Skin epidermis (tissue), 12 donors: ENCODE measurements at regions not wholly inside any gene's neighbourhood (a gene's known extent, or its start where the extent isn't known, plus 50 kb on each side); places are given as distances from the start of the nearest gene placed in this dataset.
"Not testable (repeated sequence)": the region's sequence is repeated elsewhere in the genome, so short reads cannot be mapped to it uniquely, and the experiment has no call there.

ENCODE experiments used
- H3K27ac ChIP-seq, 21 experiments: fragments of 200-600 bp; sonication (generic) in 11 of 21; one replicate each; pipeline ENCODE4 v1.5.0; 2020; ENCODE audit warnings: mild to moderate bottlenecking in 3 of 21, inconsistent platforms in 2 of 21, moderate library complexity in 2 of 21
- H3K4me3 ChIP-seq, 7 experiments: fragments of 200-600 bp; sonication (generic) in 2 of 7; one replicate each; pipeline ENCODE4 v1.5.0; 2020; ENCODE audit warnings: inconsistent platforms in 2 of 7, mild to moderate bottlenecking in 2 of 7, moderate library complexity in 1 of 7

DNA sequence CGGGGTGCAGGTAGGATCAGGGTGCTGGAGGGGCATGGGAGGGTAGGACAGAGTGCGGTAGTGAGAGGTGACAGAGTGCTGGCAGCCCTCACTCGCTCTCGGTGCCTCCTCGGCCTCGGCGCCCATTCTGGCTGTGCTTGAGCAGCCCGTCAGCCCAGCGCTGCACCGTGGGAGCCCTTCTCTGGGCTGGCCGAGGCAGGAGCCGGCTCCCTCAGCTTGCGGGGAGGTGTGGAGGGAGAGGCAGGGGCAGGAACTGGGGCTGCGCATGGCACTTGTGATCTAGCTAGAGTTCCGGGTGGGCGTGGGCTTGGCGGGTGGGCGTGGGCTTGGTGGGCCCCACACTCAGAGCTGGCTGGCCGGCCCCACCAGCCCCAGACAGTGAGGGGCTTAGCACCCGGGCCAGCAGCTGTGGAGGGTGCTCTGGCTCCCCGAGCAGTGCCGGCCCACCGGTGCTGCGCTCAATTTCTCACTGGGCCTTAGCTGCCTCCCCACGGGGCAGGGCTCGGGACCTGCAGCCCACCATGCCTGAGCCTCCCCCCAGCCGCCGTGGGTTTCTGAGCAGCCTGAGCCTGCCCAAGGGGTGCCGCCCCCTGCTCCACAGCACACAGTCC is 112.8 kb upstream of the DUSP22 start:
- H3K4me3 ChIP-seq, result no peak overlapping the region
- H3K27ac ChIP-seq, result no peak overlapping the region

DNA sequence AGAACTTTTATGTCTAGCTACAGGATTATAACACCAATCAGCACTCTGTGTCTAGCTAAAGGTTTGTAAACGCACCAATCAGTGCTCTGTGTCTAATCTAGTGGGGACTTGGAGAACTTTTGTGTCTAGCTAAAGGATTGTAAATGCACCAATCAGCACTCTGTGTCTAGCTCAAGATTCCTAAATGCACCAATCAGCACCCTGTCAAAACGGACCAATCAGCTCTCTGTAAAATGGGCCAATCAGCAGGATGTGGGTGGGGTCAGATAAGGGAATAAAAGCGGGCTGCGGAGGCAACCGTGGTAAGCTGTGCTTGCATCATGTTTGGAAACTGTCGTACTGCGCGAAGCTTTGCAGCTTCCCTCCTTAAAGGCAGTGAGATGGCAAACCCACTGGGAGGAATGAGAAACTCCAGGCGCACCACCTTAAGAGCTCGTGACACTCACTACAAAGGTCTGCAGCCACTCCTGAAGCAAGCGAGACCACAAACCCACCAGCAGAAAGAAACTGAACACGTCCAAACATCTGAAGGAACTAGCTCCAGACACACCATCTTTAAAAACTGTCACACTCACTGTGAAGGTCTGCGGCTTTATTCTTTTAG is 112.1 kb upstream of the DUSP22 start:
- not testable (repeated sequence) for H3K4me3 ChIP-seq, H3K27ac ChIP-seq

DNA sequence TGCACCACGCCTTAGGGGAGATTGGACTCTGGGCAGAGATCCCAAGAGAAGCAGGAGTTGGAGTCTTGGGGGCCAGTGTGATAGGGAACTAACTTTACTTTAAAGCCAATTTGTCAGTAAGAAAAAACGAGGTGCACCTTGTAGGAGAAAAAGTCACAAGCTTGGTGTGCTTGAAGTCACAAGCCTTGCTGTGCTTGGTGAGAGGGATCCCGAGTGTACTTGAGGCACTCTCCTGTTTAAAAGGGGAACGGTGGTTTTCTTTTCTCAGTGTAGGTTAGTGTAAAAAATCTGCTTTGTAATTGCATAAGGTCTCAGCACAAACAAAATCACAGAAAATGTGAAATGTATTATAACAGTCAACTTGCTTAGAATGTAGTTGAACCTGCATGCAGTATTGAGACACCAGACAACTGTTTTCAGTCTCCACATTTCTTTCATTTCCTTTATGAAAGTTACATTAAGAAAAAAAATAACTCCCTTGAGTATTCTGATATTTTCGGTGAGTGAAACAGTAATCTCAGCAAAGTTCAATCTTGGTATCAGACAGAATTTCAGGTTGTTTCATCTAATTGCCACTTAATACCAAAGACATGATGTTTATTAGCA is 111.1 kb upstream of the DUSP22 start:
- Histone ChIP-seq H3K4me3 (no peak overlapping the region), H3K27ac (no peak overlapping the region)

DNA sequence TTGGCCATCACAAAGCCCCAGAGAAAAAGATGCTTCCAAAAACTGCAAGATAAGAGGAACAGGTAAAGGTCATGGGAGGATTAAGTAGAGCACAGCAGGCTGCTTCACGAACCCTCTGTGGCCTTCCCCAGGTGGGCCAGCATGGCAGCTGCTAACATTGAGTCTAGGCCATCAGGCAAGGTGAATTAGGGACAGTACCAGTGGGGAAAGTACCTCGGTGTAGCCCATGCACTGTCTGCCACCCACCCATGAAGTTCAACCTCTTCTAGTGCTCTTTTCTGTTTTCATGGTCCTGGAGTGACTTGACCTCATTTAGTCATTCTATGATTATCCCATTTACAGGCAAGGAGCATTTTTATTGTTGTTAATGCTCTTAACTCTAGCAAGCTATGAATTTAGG is 108.6 kb upstream of the DUSP22 start:
- Histone ChIP-seq H3K27ac (no peak overlapping the region), H3K4me3 (no peak overlapping the region)

DNA sequence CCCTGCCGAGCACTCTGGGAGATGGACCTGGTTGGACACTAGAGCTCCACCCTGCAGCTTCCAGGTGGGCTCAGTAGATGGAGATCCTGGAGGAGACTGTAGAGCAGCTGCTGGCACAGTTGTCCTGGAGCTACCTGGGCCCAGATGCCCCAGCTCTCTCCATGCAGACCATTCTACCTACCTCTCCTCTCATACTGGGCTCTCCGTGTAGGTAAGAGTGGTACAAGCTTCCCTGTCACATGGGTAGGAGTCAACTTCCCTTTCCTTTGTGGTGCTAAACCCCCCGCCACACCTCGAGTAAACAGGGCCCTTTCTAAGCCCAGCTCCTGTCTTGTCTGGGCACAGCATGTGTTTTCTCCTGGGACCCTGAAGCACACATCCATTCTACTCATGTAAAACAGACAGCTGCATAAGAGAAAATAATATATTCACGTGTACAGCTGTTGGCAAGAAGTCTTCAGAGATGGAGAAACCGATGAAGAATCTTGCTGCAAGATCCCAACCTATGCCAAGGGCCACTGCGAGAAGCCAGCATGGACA is 108.1 kb upstream of the DUSP22 start:
- H3K4me3 ChIP-seq, result no peak overlapping the region
- H3K27ac ChIP-seq, result no peak overlapping the region

DNA sequence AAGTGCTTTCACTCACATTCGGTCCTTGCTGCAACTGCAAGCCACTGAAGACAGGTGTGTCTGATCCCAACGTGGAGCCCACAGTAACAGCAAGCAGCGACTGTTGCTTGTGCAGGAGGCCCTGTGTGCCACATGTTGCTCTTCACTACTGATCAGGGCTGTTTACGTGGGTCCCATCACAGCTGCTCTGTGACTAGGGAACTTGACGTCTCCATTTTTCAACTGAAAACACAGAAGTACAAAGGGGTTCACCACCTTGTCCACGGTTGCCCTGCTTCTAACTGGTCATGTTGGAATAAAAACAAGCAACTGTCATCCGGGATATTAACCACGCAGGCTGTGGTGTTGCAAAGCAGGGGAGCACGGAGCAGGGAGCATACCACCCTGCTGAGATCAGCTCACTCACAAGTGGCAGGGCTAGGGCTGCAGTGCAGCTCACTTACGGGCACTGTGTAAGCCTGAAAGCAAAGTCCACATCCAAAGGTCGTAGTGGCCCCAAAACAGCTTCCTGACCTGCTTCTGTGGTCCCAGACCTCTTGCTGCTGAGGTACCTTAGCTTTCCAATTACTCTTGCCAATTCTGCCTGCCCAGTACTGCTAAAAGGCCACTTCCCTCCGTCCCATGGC is 105.8 kb upstream of the DUSP22 start:
- Histone ChIP-seq H3K4me3 (no peak overlapping the region), H3K27ac (no peak overlapping the region)

DNA sequence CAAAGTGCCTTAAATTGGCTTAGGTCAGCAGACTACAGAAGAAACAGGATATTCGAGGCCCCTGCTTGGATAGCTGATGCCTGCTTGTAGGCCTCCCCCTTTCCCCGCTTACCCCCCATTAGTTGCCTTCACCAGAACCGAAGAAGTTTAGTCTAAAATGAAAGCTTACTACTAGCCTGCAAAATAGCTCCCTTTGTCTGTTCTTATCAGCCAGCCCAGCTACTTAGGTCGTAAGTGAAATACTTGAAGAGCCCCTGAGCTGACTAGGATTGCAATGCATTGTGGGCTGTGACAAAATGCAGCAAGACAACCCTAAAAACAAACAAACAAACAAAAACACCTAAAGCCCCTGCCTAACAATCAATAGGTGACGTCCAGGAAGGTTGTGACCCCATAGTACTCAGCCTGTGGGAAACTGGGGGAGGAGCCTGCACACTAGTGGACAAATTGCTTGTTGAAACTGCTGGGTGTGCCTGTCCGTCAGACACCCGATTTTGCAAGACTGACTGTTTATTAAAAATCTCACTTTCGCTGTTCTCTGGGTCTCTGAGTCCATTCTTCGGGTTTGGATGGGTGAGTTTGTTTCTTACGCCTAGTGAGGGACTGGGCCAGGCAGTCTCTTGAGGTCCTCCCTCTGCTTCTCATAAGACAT is 105.0 kb upstream of the DUSP22 start:
- H3K4me3 ChIP-seq, result no peak overlapping the region
- no peak overlapping the region for H3K27ac ChIP-seq

DNA sequence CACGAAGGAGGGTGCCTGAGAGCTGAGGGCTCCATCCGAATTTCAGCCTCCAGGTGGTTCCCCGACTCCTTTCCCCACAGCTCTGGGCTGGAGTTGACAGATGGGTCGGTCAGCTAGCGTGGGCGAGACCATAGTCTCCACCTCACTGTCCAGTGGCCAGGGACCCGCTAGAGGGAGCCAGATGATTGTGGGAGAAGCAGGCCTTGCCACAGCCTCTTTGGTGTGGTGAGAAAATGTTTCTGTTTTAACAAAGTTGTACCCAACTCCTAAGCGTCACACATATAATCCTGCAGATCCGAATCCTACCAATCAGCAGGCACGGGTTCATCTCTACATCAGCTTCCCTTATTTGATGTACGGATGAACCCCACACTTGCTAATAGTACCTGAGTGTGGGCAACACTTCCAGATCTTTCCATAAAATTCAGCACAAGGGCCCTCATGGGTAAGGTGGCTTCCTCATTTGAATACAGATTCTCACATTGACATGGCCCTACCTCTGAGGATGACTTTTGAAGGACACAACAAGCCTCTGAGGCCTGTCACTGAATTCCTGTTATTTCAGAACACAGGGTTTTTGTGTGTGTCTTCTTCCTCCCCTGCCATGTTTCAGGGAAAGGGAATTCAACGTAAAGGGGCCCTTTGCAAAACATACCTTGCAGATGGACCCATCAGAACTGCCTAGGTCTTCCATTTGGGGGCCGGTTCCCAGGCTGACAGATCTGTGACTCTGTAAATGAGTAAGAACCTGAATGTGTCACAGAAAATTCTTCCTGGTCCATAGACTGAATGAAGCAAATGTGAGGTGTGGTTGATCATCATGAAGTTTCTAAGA is 103.2 kb upstream of the DUSP22 start:
- Histone ChIP-seq H3K4me3 (no peak overlapping the region), H3K27ac (peak overlapping the region in 3 of 21 experiments; percentile 8 to 21 (median 11))

DNA sequence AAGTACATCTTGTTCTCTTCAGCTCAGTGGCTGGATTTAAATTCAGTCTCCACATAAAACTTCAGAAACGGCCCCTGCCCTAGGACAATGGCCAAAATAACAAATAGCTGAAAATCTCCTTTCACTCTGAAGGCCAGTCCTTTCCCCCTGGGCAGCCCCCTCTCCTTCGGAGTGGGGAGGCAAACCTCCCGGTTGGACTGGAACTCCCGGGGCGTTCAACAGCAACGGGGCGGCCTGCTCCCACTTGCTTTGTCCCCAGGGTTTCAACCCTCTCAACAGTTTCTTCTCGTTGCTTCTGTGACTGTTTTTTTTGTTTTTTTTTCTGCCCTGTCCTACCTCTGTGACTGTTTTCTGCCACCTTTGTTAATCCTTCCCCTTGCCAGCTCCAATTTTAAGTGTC is 102.6 kb upstream of the DUSP22 start:
- peak overlapping the region in 2 of 21 experiments; percentile 11 to 21 for H3K27ac ChIP-seq

DNA sequence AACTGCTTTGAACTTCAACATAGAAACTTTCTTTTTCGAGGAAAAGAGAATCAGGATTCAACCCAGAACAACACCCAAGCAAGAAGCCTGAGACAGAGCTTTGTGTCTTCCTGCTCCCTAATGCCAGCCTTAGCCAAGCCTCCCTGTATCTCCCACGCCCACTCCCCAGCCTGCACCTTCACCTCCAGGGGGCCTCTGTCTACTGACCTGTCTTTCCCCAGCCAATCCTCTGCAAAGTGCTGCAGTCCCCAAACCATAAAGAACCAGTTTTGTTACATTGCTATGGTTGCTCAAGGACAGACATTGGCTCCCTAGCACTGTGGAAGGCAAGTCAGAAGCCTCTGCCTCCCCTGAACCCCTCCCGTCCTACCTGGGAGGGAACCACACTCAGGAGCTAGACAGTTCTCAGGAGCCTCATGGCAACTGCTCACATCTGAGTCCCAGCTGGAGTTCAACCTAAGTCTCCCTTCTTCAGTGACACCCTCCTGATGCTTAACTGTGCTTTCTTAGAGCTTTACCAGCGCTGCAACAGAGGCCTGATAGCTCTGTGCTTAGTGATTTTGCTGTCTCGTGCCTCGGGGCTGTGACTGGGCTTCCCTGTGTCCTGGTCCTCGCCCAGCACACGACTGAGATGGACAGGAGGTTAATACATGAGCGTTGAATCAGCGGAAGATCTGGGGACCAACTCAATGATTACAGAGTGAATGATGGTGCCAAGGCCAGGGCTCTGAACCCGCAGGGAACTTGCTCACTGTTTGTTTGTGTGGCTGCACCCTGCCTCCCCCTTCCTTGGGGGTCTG is 101.5 kb upstream of the DUSP22 start:
- no peak overlapping the region for H3K4me3 ChIP-seq
- H3K27ac ChIP-seq, result peak overlapping the region in 2 of 21 experiments; percentile 29

More for the DNA sequence above, 102.6 kb upstream of the DUSP22 start:
- H3K4me3 ChIP-seq, result no peak overlapping the region

DNA sequence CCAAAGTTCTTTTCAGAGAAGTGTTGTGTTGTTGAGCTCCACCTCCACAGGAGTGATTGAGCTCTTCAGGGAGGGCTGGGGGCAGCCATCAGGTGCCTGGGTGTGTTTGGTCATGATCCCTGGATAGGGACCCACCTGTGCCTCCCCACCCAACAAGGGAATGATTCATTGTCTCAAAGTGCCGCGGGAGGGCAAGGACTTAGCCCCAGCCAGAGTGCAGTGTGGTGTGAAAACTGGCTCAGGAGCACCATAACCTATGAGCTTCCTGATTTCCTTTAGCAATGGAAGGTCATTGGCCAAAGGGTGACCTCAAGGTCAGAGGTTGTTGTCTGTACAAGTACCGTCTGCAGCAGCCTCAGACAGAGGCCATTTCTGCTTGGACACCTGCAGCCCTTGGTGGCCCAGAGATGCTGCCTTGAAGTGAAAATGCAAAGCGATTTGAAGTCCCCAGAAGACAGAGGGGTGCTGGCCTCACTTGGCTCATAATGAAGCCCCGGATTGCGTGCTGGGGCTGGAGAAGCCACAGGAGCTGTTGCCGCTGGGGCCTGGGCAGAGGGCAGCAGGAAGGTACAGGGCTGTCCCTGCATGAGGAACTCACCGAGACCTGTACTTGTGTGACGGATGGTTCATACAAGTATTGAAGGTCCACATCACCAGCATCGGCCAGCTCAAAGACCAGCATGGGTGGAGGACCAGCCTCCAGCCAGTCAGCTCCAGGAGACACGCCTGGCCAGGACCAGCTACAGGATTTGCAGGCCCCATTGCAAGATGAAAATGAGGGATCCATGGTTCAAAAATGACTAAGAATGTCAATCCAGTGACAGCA is 100.6 kb upstream of the DUSP22 start:
- no peak overlapping the region for H3K4me3 ChIP-seq

DNA sequence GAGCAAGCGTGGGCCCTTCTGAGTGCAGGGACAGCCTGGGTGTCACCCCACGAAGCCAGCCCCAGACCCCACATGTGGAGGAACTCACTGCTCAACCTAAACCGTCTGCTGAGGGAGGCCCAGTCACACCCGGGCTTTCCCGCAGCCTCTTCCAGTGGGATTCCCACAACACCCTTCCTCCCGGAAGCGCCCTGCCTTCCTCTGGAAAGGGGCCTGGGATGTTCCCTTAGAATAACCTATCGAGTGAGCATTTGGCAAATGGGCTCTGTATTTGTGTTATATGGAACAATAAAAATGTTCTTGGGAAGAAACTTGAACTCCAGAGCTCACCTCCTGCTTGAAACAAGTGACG is 100.0 kb upstream of the DUSP22 start:
- H3K4me3 ChIP-seq, result no peak overlapping the region
- H3K27ac ChIP-seq, result no peak overlapping the region

More for the DNA sequence above, 100.6 kb upstream of the DUSP22 start:
- peak overlapping the region in 1 of 21 experiments; percentile 29 for H3K27ac ChIP-seq

DNA sequence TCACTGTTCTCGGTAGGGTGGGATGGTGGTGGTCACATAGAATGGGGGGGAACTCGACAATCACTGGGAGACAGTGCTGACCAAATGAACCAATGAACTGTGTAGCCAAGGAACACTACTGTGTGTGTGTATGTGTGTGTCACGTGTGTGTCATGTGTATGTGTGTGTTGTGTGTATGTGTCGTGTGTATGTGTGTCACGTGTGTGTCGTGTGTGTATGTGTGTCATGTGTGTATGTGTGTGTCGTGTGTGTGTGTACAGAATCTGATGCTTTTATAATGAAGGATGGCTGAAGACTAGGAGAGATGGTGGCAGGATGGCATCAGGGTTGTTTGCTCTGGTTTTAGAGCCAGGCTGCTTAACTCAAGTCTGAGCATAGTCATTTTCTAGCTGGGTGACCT is 99.1 kb upstream of the DUSP22 start:
- H3K4me3 ChIP-seq, result no peak overlapping the region
- peak overlapping the region in 3 of 21 experiments; percentile 1 to 69 (median 38) for H3K27ac ChIP-seq

DNA sequence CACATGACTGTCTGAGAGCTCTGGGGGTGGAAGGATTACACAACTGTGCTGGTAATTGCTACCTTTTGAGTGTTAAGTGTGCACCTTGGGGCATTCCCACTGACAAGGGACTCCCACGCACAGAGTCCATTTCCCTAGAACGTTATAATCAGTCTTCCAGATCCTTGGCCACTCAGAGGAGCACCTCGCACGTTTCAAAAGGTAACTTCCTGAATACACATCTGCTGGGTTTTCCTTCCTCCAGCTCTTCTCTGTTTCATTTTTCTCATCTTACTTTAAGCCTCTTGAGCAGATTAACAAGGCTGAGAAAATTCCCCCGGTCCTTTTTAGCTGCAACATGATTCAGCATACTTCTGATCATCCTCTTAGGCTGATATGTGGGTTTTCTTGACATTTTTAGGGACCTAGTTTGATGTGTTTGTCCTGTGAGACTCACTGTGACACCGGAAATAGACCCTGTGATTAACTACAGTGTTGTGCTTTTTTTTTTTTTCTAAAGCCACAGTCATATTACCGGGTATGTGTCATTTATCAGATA is 98.4 kb upstream of the DUSP22 start:
- peak overlapping the region in 5 of 21 experiments; percentile 1 to 69 (median 27) for H3K27ac ChIP-seq

DNA sequence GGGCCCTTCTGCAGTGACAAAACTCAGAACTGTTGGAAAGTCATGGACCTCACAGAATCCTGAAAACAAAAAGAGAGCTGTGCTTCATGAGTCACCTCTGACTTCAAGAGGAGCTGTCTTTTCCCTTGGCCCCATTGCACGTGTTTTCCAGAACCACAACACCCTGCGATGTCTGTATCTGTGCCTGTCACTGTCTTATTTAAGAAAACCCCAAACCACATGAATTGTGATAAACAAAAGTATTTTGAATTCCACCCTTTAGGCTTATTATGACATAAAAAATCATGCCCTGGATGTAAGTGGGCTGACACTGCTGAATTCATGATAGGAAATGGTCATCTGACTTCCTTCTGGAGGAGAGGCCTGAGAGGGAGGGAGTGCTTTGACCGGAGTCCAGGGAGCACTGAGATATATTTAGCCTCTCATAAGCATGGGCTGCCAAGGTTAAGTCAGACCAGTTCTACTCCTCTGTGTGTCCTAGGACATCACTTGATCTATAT is 96.4 kb upstream of the DUSP22 start:
- peak overlapping the region in 2 of 21 experiments; percentile 29 to 39 for H3K27ac ChIP-seq
- no peak overlapping the region for H3K4me3 ChIP-seq

More for the DNA sequence above, 98.4 kb upstream of the DUSP22 start:
- no peak overlapping the region for H3K4me3 ChIP-seq

DNA sequence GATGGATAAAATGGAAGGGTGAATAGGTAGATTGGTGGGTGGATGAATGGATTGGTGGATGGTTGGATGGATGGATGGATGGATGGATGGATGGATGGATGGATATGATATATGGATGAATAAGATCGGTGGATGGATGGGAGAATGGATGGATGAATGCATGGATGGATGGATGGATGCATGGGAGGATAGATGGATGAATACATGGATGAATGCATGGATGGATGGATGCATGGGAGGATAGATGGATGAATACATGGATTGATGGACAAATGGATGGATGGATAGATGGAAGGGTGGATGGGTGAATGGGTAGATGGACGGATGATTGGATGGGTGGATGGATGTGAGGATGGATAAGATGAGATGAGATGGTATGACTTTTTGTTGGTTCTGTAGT is 95.7 kb upstream of the DUSP22 start:
- Histone ChIP-seq H3K27ac (no peak overlapping the region), H3K4me3 (no peak overlapping the region)

DNA sequence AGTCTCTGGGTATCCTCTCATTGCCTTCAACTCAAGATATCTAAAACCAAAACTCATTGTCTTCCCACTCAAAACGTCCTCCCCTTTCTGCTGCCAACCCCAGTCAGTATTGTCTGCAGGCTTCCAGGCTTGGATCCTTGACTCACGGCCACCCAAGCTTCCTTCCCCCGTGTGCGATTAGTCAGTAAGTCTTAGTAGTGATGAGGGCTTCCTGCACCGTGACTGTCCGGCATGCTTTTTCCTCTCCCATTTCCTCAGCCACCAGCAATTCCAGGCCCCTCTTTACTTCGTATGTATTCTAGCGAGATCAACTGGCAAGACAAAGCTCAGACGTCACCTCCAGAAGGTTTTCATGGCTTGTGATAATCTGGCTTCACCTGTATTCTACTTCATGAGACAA is 88.6 kb upstream of the DUSP22 start:
- Histone ChIP-seq H3K27ac (no peak overlapping the region), H3K4me3 (no peak overlapping the region)
